ENCODE measurements at regions not wholly inside any gene's neighbourhood (a gene's known extent, or its start where the extent isn't known, plus 50 kb on each side); places are given as distances from the start of the nearest gene placed in this dataset.
A peak's percentile ranks its signal among the peaks of the same experiment; 100 is the strongest.

- peak in 1 of 4 donors; percentile 12 for DNase-seq (ENCODE audit: low read depth in 4 of 4, low spot score in 3 of 4)
Measured at GRCh38 chr2:122734766-122735424, 979.4 kb downstream of the TSN start.

- DNase-seq (ENCODE audit: low read depth in 4 of 4, low spot score in 3 of 4): no peak
Measured at GRCh38 chr2:122736279-122736678, 980.8 kb downstream of the TSN start.

DNA sequence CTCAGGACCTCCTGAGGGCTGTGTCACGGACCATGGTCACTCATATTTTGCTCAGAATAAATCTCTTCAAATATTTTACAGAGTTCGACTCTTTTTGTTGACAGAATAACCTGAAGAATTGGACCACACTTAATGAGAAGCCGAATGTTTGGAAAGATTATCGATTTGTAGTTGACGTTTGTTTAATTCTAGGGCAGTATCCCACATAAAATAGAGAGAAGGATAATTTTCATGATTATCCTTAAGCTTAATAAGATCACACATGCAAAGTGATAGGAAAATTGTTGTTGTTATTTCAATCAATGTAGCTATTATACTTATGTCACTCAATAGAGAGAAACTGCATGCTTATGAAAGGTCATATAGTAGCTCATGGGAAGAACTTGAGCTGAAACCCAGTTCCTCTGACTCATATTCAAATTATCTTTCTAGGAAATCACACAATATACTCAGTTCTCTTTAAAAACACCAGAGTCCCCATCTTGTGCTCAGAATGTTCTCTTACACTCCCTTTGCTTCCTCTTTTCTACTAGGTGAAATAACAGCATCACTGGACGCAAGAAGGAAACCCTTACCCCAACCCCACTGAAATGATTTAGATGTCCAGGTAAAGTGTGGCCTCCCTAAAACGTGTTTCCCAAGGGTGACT, 982.1 kb downstream of the TSN start:
- no peak for DNase-seq (ENCODE audit: low read depth in 4 of 4, low spot score in 3 of 4)

DNA sequence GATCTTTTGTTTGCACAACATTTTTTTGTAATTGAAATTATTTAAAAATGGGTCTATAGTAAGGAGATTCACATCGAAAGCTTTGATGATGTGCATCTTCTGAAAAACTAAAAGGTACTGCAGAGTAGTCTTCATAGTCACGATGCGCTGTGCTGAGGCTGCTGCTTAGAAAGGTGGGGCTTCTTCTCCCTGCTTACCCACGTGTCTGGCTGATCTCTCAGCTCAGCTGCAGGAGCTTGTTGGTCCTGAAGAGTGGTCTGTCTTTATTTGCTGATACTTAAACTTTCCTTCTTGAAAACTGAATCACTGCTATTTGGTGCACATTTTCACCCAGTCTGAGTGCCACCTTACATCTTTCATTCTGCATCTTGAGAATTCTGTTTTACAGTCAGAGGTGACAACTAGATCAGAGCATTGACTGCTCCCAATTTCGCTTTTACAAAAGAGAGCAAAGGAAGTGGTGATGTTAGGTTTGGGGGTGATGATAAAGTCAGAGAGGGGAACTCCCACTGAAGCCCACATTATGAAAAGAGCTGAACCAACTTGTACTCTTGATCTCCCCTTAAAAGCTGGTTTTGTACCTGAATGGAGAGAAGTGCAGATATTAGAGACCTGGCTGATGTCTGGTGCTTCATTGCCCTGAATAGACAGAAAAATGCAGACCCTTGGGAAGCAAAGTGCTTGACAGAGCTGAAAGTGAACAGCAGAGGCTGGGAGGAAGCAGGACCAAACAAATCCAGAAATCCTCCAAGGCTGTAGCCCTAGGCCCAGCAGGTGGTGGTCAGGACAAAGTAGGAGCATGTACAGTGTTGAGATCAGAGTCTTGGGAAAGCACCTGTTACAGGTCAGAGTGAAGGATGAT, 984.5 kb downstream of the TSN start:
- no peak for DNase-seq (ENCODE audit: low read depth in 4 of 4, low spot score in 3 of 4)

DNA sequence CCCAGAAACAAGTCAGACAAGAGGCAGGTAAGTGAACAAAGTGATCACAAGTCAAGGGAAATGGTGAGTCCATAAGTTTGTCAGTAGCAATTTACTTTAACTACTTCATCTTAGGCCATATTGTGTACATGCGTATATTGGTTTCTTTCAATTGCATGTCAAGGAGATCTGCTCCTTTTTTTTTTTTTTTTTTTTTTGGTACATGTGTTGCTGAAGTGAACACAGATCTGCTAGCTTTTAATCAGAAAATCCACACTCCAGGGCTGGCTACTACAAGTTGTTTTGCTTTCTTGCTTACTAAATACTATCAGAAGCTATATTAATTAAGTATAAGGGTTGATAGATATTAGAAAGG, 985.1 kb downstream of the TSN start:
- no peak for DNase-seq (ENCODE audit: low read depth in 4 of 4, low spot score in 3 of 4)

- DNase-seq (ENCODE audit: low read depth in 4 of 4, low spot score in 3 of 4): no peak
Measured at GRCh38 chr2:122741403-122741802, 986.0 kb downstream of the TSN start.

DNA sequence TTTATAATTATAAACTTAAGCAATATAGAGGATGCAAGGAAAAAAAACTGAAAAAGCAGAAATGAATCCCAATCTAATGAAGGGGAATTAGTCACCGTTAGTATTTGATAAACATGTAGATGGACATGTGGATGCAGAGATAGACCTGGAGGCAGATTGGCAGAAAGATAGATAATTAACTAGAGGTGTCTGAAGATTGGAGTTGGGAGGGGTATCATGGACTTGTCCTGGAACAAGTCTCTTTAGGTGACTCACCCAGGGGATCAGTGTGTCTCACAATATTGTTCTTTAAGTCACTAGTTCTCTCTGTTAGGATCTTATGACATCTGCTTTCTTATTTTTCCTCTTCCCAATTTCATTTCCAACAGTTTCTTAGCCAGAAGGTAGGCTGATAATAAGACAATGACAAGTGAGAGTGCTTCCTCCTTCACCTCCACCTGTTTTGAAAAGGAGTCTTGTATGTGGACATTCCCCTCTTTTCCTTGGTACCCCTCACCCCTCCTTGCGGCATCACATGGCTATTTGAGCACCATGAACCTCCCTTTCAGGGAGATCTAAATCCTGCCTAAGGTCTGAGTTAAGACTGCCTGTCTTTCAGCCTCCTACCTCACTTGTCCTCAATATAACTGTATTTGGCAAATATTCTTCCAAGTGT, 987.7 kb downstream of the TSN start:
- no peak for DNase-seq (ENCODE audit: low read depth in 4 of 4, low spot score in 3 of 4)

- DNase-seq (ENCODE audit: low read depth in 4 of 4, low spot score in 3 of 4): no peak
Measured at GRCh38 chr2:122745603-122746002, 990.2 kb downstream of the TSN start.

DNA sequence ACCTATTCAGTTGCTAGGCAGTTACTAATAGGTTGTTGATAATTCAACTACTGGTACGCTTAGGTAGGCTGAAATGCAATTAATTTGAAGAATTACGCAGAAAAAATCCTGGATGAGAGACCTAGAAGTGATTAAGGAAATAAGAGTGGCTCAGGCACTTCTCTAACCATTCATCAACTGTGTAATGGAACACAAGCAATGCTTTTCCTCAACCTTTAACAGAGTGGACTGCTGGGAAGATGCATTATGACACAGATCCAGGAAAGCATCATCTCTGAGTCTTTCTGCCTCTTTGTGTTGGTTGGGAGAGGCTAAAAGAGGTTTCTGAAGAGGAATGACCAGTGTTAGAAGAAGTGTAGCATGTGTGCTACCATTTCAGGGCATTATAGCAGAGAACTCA, 992.2 kb downstream of the TSN start:
- DNase-seq (ENCODE audit: low read depth in 4 of 4, low spot score in 3 of 4): no peak

GRCh38 chr2:122748552-122749011, 993.1 kb downstream of the TSN start:
- DNase-seq (ENCODE audit: low read depth in 4 of 4, low spot score in 3 of 4): no peak

GRCh38 chr2:122749405-122749804, 994.0 kb downstream of the TSN start:
- no peak for DNase-seq (ENCODE audit: low read depth in 4 of 4, low spot score in 3 of 4)

GRCh38 chr2:122750095-122750494, 994.6 kb downstream of the TSN start:
- no peak for DNase-seq (ENCODE audit: low read depth in 4 of 4, low spot score in 3 of 4)

DNA sequence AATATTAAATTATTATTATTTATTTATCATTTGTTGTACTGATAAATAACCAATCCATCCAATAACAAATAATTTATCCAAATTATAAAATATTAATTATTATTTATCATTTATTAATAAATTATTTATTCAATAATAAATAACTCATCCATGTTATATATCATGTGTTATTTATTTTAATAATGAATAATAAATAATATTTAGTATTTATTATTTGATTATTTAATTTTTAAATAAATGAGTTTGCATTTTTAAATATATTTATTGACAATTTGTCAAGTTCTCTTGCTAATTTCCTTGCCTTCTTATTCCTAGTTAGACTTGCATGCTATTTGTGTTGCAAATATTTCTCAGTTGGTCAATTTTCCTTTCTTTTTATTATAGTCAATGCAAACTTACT, 995.4 kb downstream of the TSN start:
- DNase-seq (ENCODE audit: low read depth in 4 of 4, low spot score in 3 of 4): no peak

DNA sequence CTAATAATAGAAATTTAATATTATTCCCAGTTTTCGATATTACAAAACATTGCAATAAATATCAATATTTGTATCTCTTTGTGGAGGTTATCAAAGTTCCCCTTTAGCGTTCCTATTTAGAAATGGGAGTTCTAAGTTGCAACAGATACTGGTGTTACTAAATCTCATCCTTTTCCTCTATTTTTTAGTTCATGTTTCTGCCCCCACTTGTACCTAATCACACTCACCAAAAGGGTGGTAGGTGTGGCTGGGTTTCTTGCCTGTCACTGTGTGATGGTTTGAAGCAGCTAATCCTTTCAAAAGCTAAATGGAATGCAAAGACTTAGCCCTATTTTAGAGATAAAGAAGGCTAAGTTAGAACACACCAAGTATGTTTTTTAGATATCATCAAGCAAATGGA, 997.9 kb downstream of the TSN start:
- no peak for DNase-seq (ENCODE audit: low read depth in 4 of 4, low spot score in 3 of 4)

DNA sequence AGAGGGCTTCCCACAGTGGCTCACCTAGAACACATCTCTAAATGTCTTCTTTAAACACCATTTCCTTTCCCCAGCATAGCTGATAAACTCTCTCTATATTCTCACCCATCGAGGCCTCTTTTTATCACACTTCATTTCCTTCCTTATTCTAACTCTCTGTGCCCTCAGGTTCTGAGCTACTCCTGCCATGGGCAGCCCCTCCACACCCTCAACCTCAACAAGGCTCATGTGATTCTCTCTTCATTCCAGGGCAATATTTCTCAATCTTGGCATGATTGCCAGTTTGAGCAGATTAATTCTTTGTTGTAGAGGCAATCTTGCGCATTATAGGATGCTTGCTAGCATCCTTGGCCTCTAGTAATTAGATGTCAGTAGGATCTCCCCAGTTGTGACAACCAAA, 999.1 kb downstream of the TSN start:
- DNase-seq (ENCODE audit: low read depth in 4 of 4, low spot score in 3 of 4): no peak

- DNase-seq (ENCODE audit: low read depth in 4 of 4, low spot score in 3 of 4): no peak
Measured at GRCh38 chr2:122755281-122755780, 999.9 kb downstream of the TSN start.

DNA sequence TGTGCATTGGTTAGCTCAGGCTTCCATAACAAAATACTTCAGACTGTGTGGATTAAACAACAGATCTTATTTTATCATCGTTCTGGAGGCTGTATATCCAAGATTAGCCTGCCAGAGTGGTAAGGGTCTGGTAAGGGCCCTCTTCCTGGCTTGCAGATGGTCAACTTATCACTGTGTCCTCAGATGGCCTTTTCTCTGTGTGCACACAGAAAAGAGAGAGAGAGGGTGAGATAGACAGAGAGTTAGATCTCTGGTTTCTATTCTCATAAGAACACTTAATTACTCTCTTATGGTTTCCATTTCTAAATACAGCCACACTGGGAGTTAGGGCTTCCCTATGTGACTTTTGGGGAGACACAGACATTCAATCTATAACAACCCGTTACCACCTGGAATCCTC, 1003.5 kb downstream of the TSN start:
- DNase-seq (ENCODE audit: low read depth in 4 of 4, low spot score in 3 of 4): no peak

DNA sequence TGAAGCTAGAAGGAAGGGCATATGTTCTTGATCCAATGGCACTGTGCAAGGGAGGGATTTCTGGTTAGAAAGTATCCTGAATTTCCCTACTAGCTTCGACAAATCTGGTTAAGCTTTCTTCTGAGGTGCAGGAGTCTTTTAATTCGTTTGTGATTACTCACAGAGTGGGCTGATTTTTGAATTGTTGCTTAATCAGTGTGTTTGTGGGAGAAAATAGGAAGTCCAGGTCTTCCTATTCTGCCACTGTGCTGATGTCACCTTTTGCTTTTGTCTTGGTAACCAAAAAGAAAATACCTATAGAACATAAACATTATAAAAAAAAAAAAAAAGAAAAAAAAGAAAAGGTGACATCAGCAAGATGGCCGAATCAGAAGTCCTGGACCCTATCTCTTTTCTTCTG, 1008.6 kb downstream of the TSN start:
- DNase-seq (ENCODE audit: low read depth in 4 of 4, low spot score in 3 of 4): no peak

DNA sequence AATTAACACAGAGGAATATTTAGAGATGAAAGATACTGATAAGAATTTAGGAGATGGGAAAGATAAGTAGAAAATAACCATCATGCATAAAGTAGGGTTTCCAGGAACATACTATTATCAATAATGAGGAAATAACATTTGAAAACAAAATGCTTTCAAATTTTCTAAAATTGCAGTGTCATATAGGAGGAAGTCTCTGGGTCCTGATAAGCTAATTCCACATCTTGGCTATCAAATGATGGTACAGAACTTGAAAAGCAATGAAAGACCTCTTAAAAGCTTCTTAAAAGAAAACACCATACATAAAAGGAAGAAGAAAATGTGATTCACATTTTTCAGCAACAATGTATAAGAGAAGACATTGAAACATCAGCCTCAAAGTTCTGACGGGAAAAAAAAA, 1024.8 kb downstream of the TSN start:
- DNase-seq (ENCODE audit: low read depth in 4 of 4, low spot score in 3 of 4): no peak

DNA sequence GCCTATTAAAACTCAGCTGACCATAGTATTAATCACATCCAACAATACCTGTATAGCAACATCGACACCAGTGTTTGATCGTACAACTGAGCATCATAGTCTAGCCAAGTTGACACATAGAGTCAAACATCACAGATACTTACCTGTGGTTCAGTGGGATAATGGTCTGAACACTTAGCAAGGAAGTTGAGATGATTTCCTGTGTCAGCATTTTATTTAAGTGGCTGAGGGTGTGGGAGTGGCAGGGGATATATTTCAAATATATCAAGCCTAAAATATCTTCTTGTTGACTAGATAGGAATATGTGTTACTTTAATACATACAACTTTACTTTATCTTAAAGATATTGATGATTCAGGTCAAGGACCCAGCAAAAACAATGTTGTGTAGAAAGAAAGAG, 1038.6 kb downstream of the TSN start:
- no peak for DNase-seq (ENCODE audit: low read depth in 4 of 4, low spot score in 3 of 4)

- DNase-seq (ENCODE audit: low read depth in 4 of 4, low spot score in 3 of 4): no peak
Measured at GRCh38 chr2:122795763-122796162, 1040.3 kb downstream of the TSN start.
